ENCODE measurements at regions not wholly inside any gene's neighbourhood (a gene's known extent, or its start where the extent isn't known, plus 50 kb on each side); places are given as distances from the start of the nearest gene placed in this dataset.

GRCh38 chr20:40359131-40359912 lies 329.7 kb downstream of the MAFB start:
- Histone ChIP-seq H3K4ac (replicated peaks; ENCODE audit: insufficient read length, low read depth, low read length) (no peak overlapping the region), H2AFZ (ENCODE audit: low read length) (no peak overlapping the region), H2BK12ac (ENCODE audit: low read depth, low read length) (no peak overlapping the region), H2BK15ac (ENCODE audit: low read length) (no peak overlapping the region), H3K18ac (ENCODE audit: extremely low read depth, low read length) (no peak overlapping the region), H3K79me2 (ENCODE audit: control insufficient read depth in 1 of 2, insufficient read depth in 2 of 2, low read length in 2 of 2) (no peaks in the 10 kb centered on the region), H3K36me3 (ENCODE audit: control insufficient read depth in 2 of 4, insufficient read depth in 4 of 4, low read length in 3 of 4) (no peaks in the 10 kb centered on the region), H3K4me3 (ENCODE audit: extremely low read depth in 1 of 4, insufficient read depth in 2 of 4, low read depth in 3 of 4, low read length in 4 of 4) (no peak overlapping the region), H4K5ac (ENCODE audit: insufficient read length, low read depth, low read length) (no peak overlapping the region), H3K79me1 (ENCODE audit: low read depth, low read length) (no peaks in the 10 kb centered on the region), H4K91ac (replicated peaks; ENCODE audit: insufficient read length, low read length) (no peak overlapping the region), H3K4me2 (ENCODE audit: insufficient read depth in 1 of 2, low read depth in 2 of 2, low read length in 2 of 2) (no peak overlapping the region), H3K56ac (replicated peaks; ENCODE audit: insufficient read length, low read depth, low read length) (no peak overlapping the region), H2AK5ac (ENCODE audit: low read depth, low read length) (no peak overlapping the region), H2BK20ac (ENCODE audit: low read length) (no peak overlapping the region), H2BK120ac (replicated peaks; ENCODE audit: low read depth, low read length) (no peak overlapping the region), H2BK5ac (ENCODE audit: low read depth, low read length) (no peak overlapping the region), H3K14ac (ENCODE audit: insufficient read length) (no peak overlapping the region), H4K8ac (ENCODE audit: extremely low read depth, insufficient read depth, low read length) (no peak overlapping the region), H3K9ac (replicated peaks in 1 of 4; ENCODE audit: extremely low read depth in 1 of 4, low read depth in 3 of 4, low read length in 3 of 4) (no peak overlapping the region), H3K23me2 (ENCODE audit: low read depth, low read length) (no peaks in the 10 kb centered on the region), H3K27me3 (replicated peaks in 1 of 4; ENCODE audit: control insufficient read depth in 3 of 4, extremely low read depth in 1 of 4, insufficient read depth in 3 of 4, low read length in 3 of 4) (no peaks in the 10 kb centered on the region), H3K27ac (ENCODE audit: low read depth, low read length) (no peak overlapping the region), H3K9me3 (ENCODE audit: insufficient read depth in 2 of 2, low read depth in 1 of 2, low read length in 1 of 2) (no peaks in the 10 kb centered on the region), H3K4me1 (replicated peaks in 1 of 4; ENCODE audit: control insufficient read depth in 3 of 4, insufficient read depth in 4 of 4, low read length in 3 of 4) (no peaks in the 10 kb centered on the region), H4K20me1 (replicated peaks in 1 of 2; ENCODE audit: control insufficient read depth in 1 of 2, insufficient read depth in 2 of 2, low read length in 2 of 2) (no peaks in the 10 kb centered on the region), H3K23ac (ENCODE audit: insufficient read length) (no peak overlapping the region)
- WGBS, 2 experiments (ENCODE audit: extremely low coverage in 1 of 2, insufficient coverage in 1 of 2, insufficient read length in 1 of 2, insufficient replicate concordance in 2 of 2, low coverage in 1 of 2, low lambda C conversion rate in 2 of 2, missing lambda C conversion rate in 1 of 2) = 89% methylated on average over 5 of the region's 5 CpGs; no CpG with 5 or more reads in 1 of the 2 experiments
- POLR2A ChIA-PET (ENCODE audit: partially characterized antibody) = no interaction called here
- DNase-seq (ENCODE audit: low read depth in 1 of 2, low spot score in 2 of 2) = no peak
- CTCF ChIA-PET (ENCODE audit: partially characterized antibody) = interaction anchor here (0.5 to 1.3 kb wide), 3 partner anchors 10 to 472 kb away, joined by 3 read pairs; no protein-coding TSS in a partner anchor
- no peak for FAIRE-seq
- TF ChIP-seq EP300 (IDR thresholded peaks at IDR 0.05; ENCODE audit: borderline replicate concordance in 1 of 2, low read depth in 2 of 2, low read length in 2 of 2) = no peak
- no peak for TF ChIP-seq KDM4A (IDR thresholded peaks at IDR 0.05; ENCODE audit: low read depth, low read length, severe bottlenecking)
- TF ChIP-seq POU5F1 (IDR thresholded peaks at IDR 0.05; ENCODE audit: low read depth, low read length) = no peak
- TF ChIP-seq CHD1 (IDR thresholded peaks at IDR 0.05; ENCODE audit: low read depth, low read length) = no peak
- TF ChIP-seq CREB1 (IDR thresholded peaks at IDR 0.05) = no peak
- no peak for TF ChIP-seq SRF (IDR thresholded peaks at IDR 0.05; ENCODE audit: low read depth, low read length)
- no peak for TF ChIP-seq RFX5 (IDR thresholded peaks at IDR 0.05; ENCODE audit: borderline replicate concordance, low read depth, low read length)
